GM12872 (cell line): ENCODE measurements at regions not wholly inside any gene's neighbourhood (a gene's known extent, or its start where the extent isn't known, plus 50 kb on each side); places are given as distances from the start of the nearest gene placed in this dataset.

Experiments used
- CTCF ChIP-seq: IDR thresholded peaks from 3 replicates; pipeline ENCODE4 v1.5.1; 2011; ENCODE audit warnings: low read depth, mild to moderate bottlenecking, low read length, moderate library complexity; ENCODE audit not compliant: insufficient read depth

GRCh38 chr17:33980193-33980592, 274.9 kb upstream of the CCL2 start:
- TF ChIP-seq CTCF = no peak

- no peak for TF ChIP-seq CTCF
Measured at GRCh38 chr17:33981711-33982601, 273.1 kb upstream of the CCL2 start.

- TF ChIP-seq CTCF = no peak
Measured at GRCh38 chr17:33982909-33983308, 272.2 kb upstream of the CCL2 start.

- TF ChIP-seq CTCF = no peak
Measured at GRCh38 chr17:33983824-33984574, 271.1 kb upstream of the CCL2 start.

GRCh38 chr17:33986088-33986487, 269.0 kb upstream of the CCL2 start:
- TF ChIP-seq CTCF = no peak

GRCh38 chr17:33986566-33986965, 268.5 kb upstream of the CCL2 start:
- no peak for TF ChIP-seq CTCF

- TF ChIP-seq CTCF = no peak
Measured at GRCh38 chr17:33987162-33987561, 267.9 kb upstream of the CCL2 start.
